ENCODE measurements at regions not wholly inside any gene's neighbourhood (a gene's known extent, or its start where the extent isn't known, plus 50 kb on each side); places are given as distances from the start of the nearest gene placed in this dataset.
"Not testable (repeated sequence)": the region's sequence is repeated elsewhere in the genome, so short reads cannot be mapped to it uniquely, and the experiment has no call there.

DNA sequence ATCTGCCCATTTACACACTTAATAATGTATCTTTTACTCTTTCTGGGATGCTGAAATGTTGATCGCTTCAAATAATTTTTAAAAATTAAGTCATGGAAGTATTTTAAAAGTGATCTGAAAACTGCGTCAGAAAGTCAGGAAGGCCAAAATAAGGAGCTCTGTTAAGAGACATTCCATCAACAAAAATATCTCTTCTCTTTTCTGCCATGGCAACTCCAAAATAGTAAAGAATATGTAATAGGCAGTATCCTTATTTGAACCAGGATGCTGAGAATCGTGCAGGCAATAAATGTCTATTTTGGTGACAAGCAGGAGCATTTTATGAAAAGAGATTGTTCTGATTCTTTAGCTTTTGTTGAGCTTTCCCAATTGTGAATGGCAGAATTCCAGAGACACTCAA lies 81.8 kb upstream of the PPP1R12A start:
- intact Hi-C loops (cut with micrococcal nuclease) = no loop called here
- H3K4me3 Mint-ChIP-seq = no peak overlapping the region
- no peaks in the 10 kb centered on the region for H3K36me3 Mint-ChIP-seq (ENCODE audit: low read depth)
- H3K4me1 Mint-ChIP-seq (ENCODE audit: low read depth) = no peaks in the 10 kb centered on the region
- H3K9me3 Mint-ChIP-seq = no peaks in the 10 kb centered on the region
- DNase-seq = no peak
- CTCF ChIA-PET = no interaction called here
- peaks cover 3% of the 10 kb centered on the region for H3K27me3 Mint-ChIP-seq (ENCODE audit: low read depth)
- no peak overlapping the region for H3K27ac Mint-ChIP-seq

DNA sequence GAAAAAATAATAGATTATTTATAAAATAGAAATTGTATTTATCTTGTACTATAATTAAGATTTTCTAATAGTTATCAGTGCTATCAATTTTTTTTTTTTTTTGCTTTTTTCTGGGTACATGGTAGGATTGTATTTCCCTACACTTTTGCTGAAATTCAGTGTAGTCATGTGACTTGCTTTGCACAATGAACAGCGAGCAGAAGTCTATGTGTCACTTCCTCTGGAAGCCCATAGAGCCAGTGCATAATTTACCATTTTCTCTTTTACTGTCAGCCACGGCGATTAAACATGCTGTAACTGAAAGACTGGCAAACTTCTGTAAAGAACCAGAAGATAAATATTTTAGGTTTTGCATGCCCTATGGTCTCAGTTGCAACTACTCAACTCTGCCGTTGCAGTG lies 80.8 kb upstream of the PPP1R12A start:
- Mint-ChIP-seq H3K9me3 (no peaks in the 10 kb centered on the region), H3K27me3 (ENCODE audit: low read depth) (peaks cover 3% of the 10 kb centered on the region), H3K36me3 (ENCODE audit: low read depth) (no peaks in the 10 kb centered on the region), H3K4me1 (ENCODE audit: low read depth) (no peaks in the 10 kb centered on the region), H3K27ac (no peak overlapping the region), H3K4me3 (no peak overlapping the region)
- no peak for DNase-seq
- CTCF ChIA-PET = no interaction called here
- intact Hi-C loops (cut with micrococcal nuclease) = no loop called here

DNA sequence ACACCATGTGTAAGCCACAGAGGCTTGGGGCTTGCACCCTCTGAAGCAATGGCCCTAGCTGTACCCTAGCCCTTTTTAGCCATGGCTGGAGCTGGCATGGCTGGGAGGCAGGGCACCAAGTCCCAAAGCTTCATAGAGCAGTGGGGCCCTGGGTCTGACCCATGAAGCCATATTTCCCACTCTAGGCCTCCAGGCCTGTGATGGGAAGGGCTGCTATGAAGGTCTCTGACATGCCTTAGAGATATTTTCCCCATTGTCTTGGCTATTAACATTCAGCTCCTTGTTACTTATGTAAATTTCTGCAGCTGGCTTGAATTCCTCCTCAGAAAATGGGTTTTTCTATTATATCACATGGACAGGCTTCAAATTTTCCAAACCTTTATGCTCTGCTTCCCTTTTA lies 68.8 kb upstream of the PPP1R12A start:
- H3K4me3 Mint-ChIP-seq; H3K27me3 Mint-ChIP-seq (ENCODE audit: low read depth); H3K36me3 Mint-ChIP-seq (ENCODE audit: low read depth); H3K9me3 Mint-ChIP-seq; H3K27ac Mint-ChIP-seq; H3K4me1 Mint-ChIP-seq (ENCODE audit: low read depth); intact Hi-C loops (cut with micrococcal nuclease); DNase-seq; CTCF ChIA-PET: not testable (repeated sequence)

DNA sequence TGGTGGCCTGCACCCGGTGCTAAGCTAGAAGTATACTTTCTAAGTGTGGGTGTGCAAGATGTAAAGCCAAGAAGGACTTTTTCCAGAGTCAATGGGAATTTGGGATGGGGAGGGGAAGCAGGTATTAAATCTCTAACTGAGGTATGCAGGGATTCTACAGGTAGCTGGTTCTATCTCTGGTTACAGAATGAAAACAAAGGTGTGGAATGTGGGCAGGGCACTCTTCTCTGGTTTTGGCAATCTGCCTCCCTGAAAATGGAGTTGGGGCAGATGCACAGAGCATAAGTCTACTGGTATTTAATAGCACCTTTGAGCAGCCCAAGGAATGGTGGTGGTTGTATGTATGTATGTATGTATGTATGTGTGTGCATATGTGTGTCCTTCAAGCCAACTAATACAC lies 66.7 kb upstream of the PPP1R12A start:
- no peak overlapping the region for H3K4me3 Mint-ChIP-seq
- intact Hi-C loops (cut with micrococcal nuclease) = no loop called here
- H3K27me3 Mint-ChIP-seq (ENCODE audit: low read depth) = no peaks in the 10 kb centered on the region
- CTCF ChIA-PET = no interaction called here
- no peak overlapping the region for H3K27ac Mint-ChIP-seq
- H3K4me1 Mint-ChIP-seq (ENCODE audit: low read depth) = no peaks in the 10 kb centered on the region
- DNase-seq = no peak
- no peaks in the 10 kb centered on the region for H3K9me3 Mint-ChIP-seq
- no peaks in the 10 kb centered on the region for H3K36me3 Mint-ChIP-seq (ENCODE audit: low read depth)

DNA sequence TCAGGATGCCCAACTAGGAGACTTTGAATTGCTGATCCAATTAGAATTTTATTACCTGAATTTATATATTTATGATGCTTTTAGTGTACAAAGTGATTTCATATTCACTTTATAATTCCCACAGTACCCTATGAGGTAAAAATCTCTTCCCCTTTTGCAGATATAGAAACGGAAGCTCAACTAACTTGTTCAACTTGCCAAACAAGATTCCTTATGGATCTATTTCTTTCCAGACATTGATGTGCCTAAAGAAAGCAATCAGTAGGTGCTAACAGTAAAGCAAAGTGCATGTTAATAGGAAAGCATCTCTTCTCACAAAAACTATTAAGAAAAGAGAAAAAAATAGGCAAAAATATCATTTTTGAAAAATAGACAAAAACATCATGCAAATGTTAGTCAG lies 65.9 kb upstream of the PPP1R12A start:
- Mint-ChIP-seq H3K4me3 (no peak overlapping the region), H3K27me3 (ENCODE audit: low read depth) (no peaks in the 10 kb centered on the region), H3K9me3 (no peaks in the 10 kb centered on the region), H3K36me3 (ENCODE audit: low read depth) (no peaks in the 10 kb centered on the region), H3K4me1 (ENCODE audit: low read depth) (no peaks in the 10 kb centered on the region), H3K27ac (no peak overlapping the region)
- intact Hi-C loops (cut with micrococcal nuclease) = no loop called here
- DNase-seq = no peak
- CTCF ChIA-PET = no interaction called here

DNA sequence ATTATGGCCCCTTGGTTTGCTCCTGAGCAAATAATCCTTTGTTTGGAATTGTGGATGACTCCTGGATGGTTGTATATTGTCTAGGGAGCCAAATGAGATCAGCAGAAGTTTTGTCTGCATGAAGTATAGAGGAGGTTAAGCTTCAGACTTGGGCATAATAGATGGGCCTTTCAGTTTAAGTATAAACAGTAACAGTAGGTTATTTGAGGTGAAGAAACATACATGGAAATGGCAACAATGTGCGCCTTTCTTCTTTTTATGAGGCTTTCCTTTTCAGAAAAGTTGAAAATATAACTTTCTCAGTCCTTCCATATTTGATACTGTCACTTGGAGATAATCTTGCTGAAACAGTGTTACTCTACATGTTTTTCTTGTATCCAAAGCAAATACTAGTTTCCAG lies 63.7 kb upstream of the PPP1R12A start:
- H3K36me3 Mint-ChIP-seq (ENCODE audit: low read depth) = no peaks in the 10 kb centered on the region
- CTCF ChIA-PET = no interaction called here
- H3K4me1 Mint-ChIP-seq (ENCODE audit: low read depth) = no peaks in the 10 kb centered on the region
- no peak for DNase-seq
- no peaks in the 10 kb centered on the region for H3K27me3 Mint-ChIP-seq (ENCODE audit: low read depth)
- intact Hi-C loops (cut with micrococcal nuclease) = no loop called here
- no peaks in the 10 kb centered on the region for H3K9me3 Mint-ChIP-seq
- no peak overlapping the region for H3K27ac Mint-ChIP-seq
- H3K4me3 Mint-ChIP-seq = no peak overlapping the region

DNA sequence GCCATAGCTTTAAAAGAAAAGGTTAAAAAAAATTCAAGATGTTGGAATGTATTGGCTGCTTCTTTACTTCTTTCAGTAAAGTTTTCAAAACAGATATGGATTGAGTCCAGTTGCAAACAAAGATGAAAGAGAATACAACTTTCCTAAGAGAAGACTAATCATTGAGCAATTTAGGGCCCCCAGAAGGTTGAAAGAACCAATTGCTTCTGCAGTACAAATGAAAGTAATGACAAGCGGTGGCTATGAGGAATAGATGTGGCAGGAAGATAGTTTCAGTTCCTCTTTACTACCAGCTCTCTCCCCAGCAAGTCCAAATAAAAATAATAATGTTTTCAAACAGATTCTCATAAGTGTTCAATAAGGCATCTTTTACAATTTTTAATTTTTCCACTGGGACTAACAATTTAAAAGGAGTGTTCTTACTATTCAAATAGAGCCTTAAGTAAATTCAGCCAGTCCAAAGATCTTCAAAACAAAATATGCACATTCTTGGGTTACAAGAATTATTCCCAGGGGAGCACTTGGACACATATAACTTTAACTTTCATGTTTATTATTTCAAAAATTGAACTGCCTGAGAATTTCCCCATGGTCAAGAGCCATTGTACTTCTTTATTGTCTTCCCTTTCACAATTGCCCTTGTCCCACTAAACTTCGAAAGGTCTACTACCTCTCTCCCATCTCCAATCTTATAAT lies 62.3 kb upstream of the PPP1R12A start:
- Mint-ChIP-seq H3K27me3 (ENCODE audit: low read depth) (no peaks in the 10 kb centered on the region), H3K4me3 (no peak overlapping the region), H3K27ac (no peak overlapping the region), H3K36me3 (ENCODE audit: low read depth) (no peaks in the 10 kb centered on the region), H3K4me1 (ENCODE audit: low read depth) (no peaks in the 10 kb centered on the region), H3K9me3 (no peaks in the 10 kb centered on the region)
- intact Hi-C loops (cut with micrococcal nuclease) = no loop called here
- no peak for DNase-seq
- CTCF ChIA-PET = no interaction called here

DNA sequence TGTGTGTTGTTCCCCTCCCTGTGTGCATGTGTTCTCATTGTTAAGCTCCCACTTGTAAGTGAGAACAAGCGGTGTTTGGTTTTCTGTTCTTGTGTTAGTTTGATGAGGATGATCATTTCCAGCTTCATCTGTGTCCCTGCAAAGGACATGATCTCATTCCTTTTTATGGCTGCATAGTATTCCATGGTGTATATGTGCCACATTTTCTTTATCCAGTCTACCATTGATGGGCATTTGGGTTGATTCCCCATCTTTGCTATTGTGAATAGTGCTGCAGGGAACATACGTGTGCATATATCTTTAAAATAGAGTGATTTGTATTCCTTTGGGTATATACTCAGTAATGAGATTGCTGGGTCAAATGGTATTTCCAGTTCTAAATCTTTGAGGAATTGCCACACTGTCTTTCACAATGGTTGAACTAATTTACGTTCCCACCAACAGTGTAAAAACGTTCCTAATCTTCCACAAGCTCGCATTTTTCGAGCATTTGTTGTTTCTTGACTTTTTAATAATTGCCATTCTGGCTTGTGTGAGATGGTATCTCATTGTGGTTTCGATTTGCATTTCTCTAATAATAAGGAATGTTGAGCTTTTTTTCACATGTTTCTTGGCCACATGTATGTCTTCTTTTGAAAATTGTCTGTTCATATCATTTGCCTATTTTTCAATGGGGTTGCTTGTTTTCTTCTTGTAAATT lies 60.6 kb upstream of the PPP1R12A start:
- H3K4me3 Mint-ChIP-seq; intact Hi-C loops (cut with micrococcal nuclease); H3K27me3 Mint-ChIP-seq (ENCODE audit: low read depth); H3K27ac Mint-ChIP-seq; DNase-seq; H3K4me1 Mint-ChIP-seq (ENCODE audit: low read depth); H3K36me3 Mint-ChIP-seq (ENCODE audit: low read depth); H3K9me3 Mint-ChIP-seq; CTCF ChIA-PET: not testable (repeated sequence)

DNA sequence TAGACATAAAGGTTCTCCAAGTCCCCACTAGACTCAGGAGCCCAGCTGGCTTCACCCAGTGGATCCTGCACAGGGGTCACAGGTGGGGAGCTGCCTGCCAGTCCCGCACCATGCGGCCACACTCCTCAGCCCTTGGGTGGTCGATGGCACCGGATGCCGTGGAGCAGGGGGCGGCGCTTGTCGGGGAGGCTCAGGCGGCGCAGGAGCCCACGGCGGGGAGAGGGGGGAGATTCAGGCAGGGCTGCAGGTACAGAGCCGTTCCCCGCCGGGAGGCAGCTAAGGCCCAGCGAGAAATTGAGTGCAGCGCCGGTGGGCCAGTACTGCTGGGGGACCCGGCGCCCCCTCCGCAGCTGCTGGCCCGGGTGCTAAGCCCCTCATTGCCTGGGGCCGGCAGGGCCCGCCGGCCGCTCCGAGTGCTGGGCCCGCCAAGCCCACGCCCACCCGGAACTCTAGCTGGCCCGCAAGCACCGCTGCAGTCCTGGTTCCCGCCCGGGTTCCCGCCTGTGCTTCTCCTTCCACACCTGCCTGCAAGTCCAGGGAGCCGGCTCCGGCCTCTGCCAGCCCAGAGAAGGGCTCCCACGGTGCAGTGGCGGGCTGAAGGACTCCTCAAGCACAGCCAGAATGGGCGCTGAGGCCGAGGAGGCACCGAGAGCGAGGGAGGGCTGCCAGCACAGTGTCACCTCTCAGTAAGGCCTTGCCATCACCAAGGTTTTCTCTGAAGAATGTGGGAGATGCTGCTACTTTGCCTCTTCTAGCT lies 58.4 kb upstream of the PPP1R12A start:
- CTCF ChIA-PET = interaction anchor here (1.0 kb wide), 1 partner anchor 277 kb away, joined by 3 read pairs; no protein-coding TSS in a partner anchor
- no peak overlapping the region for H3K27ac Mint-ChIP-seq
- no peak for DNase-seq
- no peaks in the 10 kb centered on the region for H3K9me3 Mint-ChIP-seq
- H3K27me3 Mint-ChIP-seq (ENCODE audit: low read depth) = no peaks in the 10 kb centered on the region
- H3K36me3 Mint-ChIP-seq (ENCODE audit: low read depth) = no peaks in the 10 kb centered on the region
- no peak overlapping the region for H3K4me3 Mint-ChIP-seq
- H3K4me1 Mint-ChIP-seq (ENCODE audit: low read depth) = peaks cover 2% of the 10 kb centered on the region
- intact Hi-C loops (cut with micrococcal nuclease) = no loop called here

DNA sequence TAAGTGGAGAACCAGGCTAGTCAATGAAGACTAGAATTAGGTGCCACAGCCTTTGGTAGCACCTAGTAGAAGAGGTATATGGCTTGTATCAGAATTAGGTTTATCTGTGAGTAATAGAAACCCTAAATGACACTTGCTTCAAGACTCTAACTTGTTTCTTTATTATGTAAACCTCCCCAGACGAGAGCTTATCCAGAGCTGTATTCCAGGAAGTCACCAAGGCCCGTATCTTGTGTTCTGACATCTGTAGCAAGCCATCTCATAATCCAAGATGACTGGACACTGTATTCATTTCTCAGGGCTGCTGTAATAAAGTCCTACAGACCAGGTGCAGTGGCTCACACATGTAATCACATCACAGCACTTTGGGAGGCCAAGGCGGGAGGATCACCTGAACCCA lies 56.7 kb upstream of the PPP1R12A start:
- no peaks in the 10 kb centered on the region for H3K9me3 Mint-ChIP-seq
- intact Hi-C loops (cut with micrococcal nuclease) = no loop called here
- CTCF ChIA-PET = no interaction called here
- no peaks in the 10 kb centered on the region for H3K36me3 Mint-ChIP-seq (ENCODE audit: low read depth)
- no peak for DNase-seq
- peaks cover 2% of the 10 kb centered on the region for H3K4me1 Mint-ChIP-seq (ENCODE audit: low read depth)
- no peak overlapping the region for H3K4me3 Mint-ChIP-seq
- no peaks in the 10 kb centered on the region for H3K27me3 Mint-ChIP-seq (ENCODE audit: low read depth)
- no peak overlapping the region for H3K27ac Mint-ChIP-seq

DNA sequence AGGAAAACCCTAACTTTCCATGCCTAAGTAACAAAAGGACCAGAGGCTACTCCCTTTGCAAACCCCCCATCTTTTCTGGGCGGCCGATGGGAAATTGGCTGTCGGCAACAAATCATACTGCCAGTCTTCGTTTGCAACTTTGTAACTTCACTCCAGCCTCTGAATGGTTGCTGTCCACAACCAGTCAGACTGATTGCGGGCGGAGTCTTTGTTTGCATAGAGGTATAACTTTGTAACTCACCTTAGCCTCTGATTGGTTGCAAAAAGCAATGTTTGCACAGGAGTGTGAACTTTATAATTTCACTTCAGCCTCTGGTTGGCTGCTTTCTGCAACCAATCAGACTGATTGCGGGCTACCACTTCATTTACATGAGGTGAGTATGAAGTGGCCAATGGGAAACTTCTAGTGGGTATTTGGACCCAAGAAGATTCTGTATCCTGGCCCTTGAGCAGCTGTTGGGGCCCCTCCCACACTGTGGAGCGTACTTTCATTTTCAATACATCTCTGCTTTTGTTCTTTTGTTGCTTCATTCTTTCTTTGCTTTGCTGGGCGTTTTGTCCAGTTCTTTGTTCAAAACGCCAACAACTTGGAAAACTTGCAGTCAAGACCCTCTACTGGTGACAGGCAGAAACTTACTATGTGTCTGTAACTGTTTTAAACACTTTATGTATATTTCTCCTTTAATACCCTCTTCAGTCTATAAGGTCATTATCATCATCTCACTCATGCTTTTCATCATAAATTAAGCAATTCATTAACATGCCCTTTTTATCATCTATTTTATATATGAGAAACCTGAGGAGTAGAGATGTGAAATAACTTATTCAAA lies 55.8 kb upstream of the PPP1R12A start:
- H3K36me3 Mint-ChIP-seq (ENCODE audit: low read depth); H3K4me3 Mint-ChIP-seq; H3K27me3 Mint-ChIP-seq (ENCODE audit: low read depth); H3K4me1 Mint-ChIP-seq (ENCODE audit: low read depth); H3K27ac Mint-ChIP-seq; H3K9me3 Mint-ChIP-seq; CTCF ChIA-PET; DNase-seq; intact Hi-C loops (cut with micrococcal nuclease): not testable (repeated sequence)

DNA sequence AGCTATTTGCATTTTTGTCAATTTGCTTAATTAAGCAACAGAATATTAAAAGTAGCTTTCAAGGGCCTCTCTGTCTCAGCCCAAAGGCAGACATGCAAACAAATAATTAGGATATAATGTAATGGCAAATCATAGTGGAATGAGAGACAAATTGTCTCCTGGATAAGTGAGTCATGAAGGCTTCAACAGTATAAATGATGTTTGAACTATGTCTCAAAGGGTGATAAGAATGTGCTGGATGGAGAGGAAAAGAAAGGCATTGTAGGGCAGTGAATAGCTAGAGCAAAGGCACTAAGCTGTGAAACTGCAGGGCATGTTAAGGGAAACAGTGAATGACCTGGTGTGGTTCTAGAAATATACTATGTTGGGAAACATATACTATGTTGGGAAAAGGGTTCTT lies 53.5 kb upstream of the PPP1R12A start:
- CTCF ChIA-PET = no interaction called here
- Mint-ChIP-seq H3K36me3 (ENCODE audit: low read depth) (no peaks in the 10 kb centered on the region), H3K4me1 (ENCODE audit: low read depth) (peaks cover 2% of the 10 kb centered on the region), H3K27ac (no peak overlapping the region), H3K27me3 (ENCODE audit: low read depth) (peaks cover 5% of the 10 kb centered on the region), H3K4me3 (no peak overlapping the region), H3K9me3 (no peaks in the 10 kb centered on the region)
- no peak for DNase-seq
- intact Hi-C loops (cut with micrococcal nuclease) = no loop called here

All from activated naive CD4-positive, alpha-beta T cell treated with anti-CD3 and anti-CD28 coated beads for 36 hours (primary cell).